GM18507 (cell line): ENCODE measurements at regions not wholly inside any gene's neighbourhood (a gene's known extent, or its start where the extent isn't known, plus 50 kb on each side); places are given as distances from the start of the nearest gene placed in this dataset.
"Not testable (repeated sequence)": the region's sequence is repeated elsewhere in the genome, so short reads cannot be mapped to it uniquely, and the experiment has no call there.

Experiments
- DNase-seq: peaks from one replicate; pipeline ENCODE4 v3.0.0; 2011; ENCODE audit warnings: low read depth; ENCODE audit not compliant: insufficient read length; ENCODE audit errors: extremely low spot score
- FAIRE-seq: peaks from 2 replicates; lab custom pipeline; 2011; peaks lifted over from hg19 to GRCh38; lab: Jason Lieb, UNC

DNA sequence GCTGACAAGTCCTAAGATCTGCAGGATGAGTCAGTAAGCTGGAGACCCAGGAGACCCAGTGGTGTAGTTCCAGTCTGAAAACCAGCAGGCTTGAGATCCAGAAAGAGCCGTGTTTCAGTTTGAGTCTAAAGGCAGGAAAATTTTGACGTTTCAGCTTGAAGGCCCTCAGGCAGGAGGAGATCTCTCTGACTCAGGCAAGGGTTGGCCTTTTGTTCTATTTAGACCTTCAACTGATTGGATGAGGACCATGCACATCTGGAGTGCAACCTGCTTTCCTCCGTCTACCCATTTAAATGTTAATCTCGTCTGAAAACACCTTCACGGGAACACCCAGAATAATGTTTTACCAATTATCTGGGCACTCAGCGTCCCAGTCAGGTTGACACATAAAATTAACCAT lies 69.5 kb downstream of the NPIPA7 start:
- FAIRE-seq, DNase-seq: not testable (repeated sequence)

DNA sequence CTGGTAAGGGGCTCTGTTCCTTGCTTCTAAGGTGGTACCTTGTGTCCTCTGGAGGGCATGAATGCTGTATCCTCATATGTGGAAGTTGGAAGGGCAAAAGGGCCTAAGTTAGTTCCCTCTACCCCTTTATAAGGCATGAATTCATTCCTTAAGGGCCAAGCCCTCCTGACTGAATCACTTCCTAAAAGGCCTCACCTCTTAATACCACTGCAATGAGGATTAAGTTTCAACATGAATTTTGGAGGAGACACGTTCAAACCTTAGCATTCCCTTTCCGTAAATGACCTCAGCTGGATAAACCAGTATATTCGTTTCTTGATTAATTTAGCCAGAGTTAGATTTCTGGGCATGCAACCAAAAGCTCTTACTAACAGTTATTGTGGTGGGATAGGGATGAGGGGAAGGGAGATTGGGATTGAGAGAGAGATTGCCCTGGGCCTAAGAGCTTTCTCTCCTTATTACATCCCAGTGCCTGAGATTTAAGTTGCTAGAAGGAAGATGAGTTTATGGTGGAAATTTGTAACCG lies 70.8 kb downstream of the NPIPA7 start:
- not testable (repeated sequence) for DNase-seq, FAIRE-seq

DNA sequence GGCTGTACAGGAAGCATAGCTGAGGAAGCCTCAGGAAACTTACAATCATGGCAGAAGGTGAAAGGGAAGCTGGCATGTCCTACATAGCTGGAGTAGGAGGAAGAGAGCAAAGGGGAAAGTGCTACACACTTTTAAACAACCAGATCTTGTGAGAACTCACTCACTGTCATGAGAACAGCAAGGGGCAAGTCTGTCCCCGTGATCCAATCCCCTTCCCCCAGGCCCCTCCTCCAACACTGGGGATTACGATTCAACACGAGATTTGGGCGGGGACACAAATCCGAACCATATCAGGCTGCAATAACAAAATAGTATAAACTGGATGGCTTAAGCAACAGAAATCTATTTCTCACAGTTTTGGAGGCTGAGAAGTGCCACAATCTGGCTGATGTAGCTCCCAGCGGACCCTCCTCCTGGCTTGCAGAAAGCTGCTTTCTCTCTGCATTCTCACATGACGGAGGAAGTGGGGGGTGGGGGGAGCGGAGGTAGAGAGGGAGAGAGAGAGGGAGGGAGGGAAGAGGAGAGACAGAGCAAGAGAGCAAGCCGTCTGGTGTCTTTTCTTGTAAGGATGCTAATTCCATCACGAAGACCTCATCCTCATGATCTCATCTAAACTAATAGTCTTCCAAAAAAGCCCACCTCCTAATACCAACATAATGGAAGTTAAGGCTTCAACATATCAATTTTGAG lies 72.9 kb downstream of the NPIPA7 start:
- not testable (repeated sequence) for FAIRE-seq

DNA sequence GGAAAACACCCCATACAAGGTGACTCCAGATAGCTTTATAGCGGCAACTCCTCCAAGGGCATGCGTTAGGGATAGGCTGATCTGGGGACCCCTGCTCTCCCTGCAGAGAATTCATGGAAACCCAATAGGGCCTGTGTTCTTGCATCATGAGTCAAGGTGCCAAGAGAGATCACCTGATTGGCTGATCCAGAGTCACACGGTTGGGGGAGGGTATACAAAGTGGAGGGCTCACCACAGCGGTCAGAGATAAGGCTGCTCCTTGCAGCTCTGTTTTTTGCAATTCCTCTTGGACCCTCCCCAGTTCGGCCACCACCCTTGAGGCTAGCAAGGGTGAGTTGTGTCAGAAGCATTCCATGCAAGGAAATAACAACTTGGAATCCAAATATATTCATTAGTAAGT lies 79.6 kb downstream of the NPIPA7 start:
- not testable (repeated sequence) for FAIRE-seq, DNase-seq

More for the DNA sequence above, 72.9 kb downstream of the NPIPA7 start:
- DNase-seq: not testable (repeated sequence)

DNA sequence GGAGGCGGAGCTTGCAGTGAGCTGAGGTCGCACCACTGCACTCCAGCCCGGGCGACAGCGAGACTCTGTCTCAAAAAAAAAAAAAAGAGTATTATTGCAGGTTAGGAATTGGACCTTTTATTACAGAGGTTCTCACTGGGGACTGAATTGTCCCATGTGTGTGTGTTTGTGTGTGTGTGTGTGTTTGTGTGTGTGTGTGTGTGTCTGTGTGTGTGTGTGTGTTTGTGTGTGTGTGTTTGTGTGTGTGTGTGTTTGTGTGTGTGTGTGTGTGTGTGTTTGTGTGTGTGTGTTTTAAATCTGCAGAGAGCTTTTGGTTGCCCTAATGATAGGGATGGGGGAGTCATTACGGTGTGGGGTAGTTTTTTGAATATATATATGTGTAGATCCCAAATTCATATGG lies 84.9 kb downstream of the NPIPA7 start:
- DNase-seq, FAIRE-seq: not testable (repeated sequence)

GRCh38 chr16:16488919-16489318 lies 110.0 kb downstream of the NPIPA7 start:
- not testable (repeated sequence) for FAIRE-seq, DNase-seq

DNA sequence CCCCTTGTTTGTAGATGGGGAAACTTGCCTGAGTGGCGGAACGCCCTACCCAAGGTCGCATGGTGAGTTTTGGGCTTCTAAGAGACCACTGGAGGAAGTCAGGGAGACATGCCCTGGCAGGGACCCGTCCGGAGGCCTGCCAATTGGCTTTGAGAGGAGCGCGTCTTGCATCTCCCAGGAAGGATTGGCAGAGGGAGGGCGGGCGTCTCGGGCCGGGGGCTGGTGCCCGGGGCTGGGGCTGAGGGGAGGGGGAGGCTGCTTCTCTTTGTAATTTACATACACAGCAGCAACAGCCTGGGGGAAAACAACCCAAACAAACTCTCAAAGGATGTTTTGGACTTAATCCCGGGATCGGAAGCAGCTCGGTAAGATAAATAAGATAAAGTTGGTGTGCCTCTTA lies 110.5 kb downstream of the NPIPA7 start:
- FAIRE-seq, DNase-seq: not testable (repeated sequence)

GRCh38 chr16:16494114-16494513 lies 115.2 kb downstream of the NPIPA7 start:
- FAIRE-seq, DNase-seq: not testable (repeated sequence)

GRCh38 chr16:16494998-16495397 lies 116.1 kb downstream of the NPIPA7 start:
- not testable (repeated sequence) for DNase-seq

DNA sequence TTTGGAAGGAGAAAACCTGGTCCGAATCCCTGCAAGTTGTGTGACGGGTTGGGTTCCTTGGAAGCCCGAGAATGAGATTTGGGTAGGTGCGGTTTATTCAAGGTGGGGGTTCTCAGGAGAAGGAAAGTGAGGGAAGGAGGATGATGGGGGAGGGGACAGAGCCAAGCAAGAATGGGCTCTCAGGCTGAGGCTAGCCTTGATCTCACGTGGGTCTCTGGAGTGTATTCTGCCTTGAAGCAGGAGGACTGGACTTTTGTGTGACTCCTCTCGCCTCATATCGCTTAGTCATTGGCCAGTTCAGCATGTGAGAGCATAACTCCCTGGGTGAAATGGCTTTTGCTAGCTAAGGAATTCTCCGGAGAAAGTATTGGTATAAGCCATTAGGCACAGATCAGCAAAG lies 120.9 kb downstream of the NPIPA7 start:
- not testable (repeated sequence) for DNase-seq, FAIRE-seq

More at GRCh38 chr16:16494998-16495397, 116.1 kb downstream of the NPIPA7 start:
- FAIRE-seq: not testable (repeated sequence)

GRCh38 chr16:16507041-16507440 lies 128.1 kb downstream of the NPIPA7 start:
- FAIRE-seq, DNase-seq: not testable (repeated sequence)

GRCh38 chr16:16508344-16508743 lies 129.4 kb downstream of the NPIPA7 start:
- not testable (repeated sequence) for FAIRE-seq, DNase-seq

- DNase-seq, FAIRE-seq: not testable (repeated sequence)
These were observed 140.5 kb downstream of the NPIPA7 start for GRCh38 chr16:16519395-16519794.

GRCh38 chr16:16521239-16522002 lies 142.5 kb downstream of the NPIPA7 start:
- not testable (repeated sequence) for DNase-seq, FAIRE-seq

GRCh38 chr16:16526998-16527397 lies 148.1 kb downstream of the NPIPA7 start:
- DNase-seq, FAIRE-seq: not testable (repeated sequence)

- DNase-seq: not testable (repeated sequence)
- FAIRE-seq: peak; percentile 70
These were observed 151.8 kb downstream of the NPIPA7 start for GRCh38 chr16:16530744-16531143.

GRCh38 chr16:16535565-16535964 lies 156.6 kb downstream of the NPIPA7 start:
- FAIRE-seq, DNase-seq: not testable (repeated sequence)

DNA sequence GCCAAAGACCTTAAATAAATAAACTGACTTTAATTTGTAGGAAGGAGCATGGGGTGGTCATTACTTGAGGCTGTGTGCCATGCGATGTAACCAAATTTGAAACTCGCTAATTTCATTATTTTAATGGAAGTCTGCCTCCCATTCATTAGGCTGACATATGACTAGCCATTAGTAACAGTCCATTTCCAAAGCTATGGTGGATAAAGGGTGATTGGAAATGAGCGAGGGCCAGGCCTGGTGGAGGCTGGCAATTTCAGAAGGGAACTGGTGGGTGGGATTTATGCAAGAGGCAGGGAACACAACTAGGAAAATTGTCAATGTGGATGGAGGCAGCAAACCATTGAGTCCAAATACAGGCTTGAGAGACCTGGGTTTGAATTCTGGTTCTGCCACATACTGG lies 157.2 kb downstream of the NPIPA7 start:
- FAIRE-seq, DNase-seq: not testable (repeated sequence)

DNA sequence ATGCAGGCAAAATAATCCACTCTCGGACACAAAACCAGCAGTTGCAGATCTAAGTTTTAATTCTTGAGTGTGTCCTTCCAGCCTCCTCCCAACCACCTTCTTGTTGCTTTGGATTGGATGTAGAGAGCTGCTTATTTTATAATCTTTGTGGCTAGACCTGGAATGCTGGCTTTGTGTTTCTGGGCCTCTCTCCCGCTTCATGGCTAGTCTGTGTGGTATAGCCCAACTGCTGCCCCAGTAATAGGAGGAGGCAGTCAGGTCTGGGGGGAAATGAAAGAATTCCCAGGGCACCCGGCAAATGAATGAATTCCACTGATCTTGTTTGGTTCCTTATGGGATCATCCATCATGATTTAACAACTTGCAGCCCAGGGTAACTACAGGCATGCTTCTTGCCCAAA lies 170.8 kb downstream of the NPIPA7 start:
- not testable (repeated sequence) for FAIRE-seq, DNase-seq

- not testable (repeated sequence) for DNase-seq, FAIRE-seq
These were observed 171.9 kb downstream of the NPIPA7 start for GRCh38 chr16:16550824-16551223.
